Nephron progenitor cell (in vitro differentiated cells): ENCODE measurements at regions not wholly inside any gene's neighbourhood (a gene's known extent, or its start where the extent isn't known, plus 50 kb on each side); places are given as distances from the start of the nearest gene placed in this dataset.
A peak's percentile ranks its signal among the peaks of the same experiment; 100 is the strongest.

ENCODE experiments used
- DNase-seq: peaks from one replicate; pipeline ENCODE4 v3.0.0; 2021
- H3K27ac Mint-ChIP-seq: 2 replicates; pipeline ENCODE4 v1.8.0; 2021; ENCODE audit warnings: mild to moderate bottlenecking, moderate library complexity, mixed read lengths
- H3K27me3 Mint-ChIP-seq: 2 replicates; pipeline ENCODE4 v1.8.0; 2021; ENCODE audit warnings: mild to moderate bottlenecking, low read depth, mixed read lengths; ENCODE audit not compliant: poor library complexity
- H3K36me3 Mint-ChIP-seq: 2 replicates; pipeline ENCODE4 v1.8.0; 2021; ENCODE audit warnings: low read depth, mixed read lengths
- H3K4me1 Mint-ChIP-seq: 2 replicates; pipeline ENCODE4 v1.8.0; 2021; ENCODE audit warnings: mixed read lengths
- H3K4me3 Mint-ChIP-seq: 2 replicates; pipeline ENCODE4 v1.8.0; 2021; ENCODE audit warnings: mild to moderate bottlenecking, moderate library complexity, mixed read lengths
- H3K9me3 Mint-ChIP-seq: 2 replicates; pipeline ENCODE4 v1.8.0; 2021; ENCODE audit warnings: mild to moderate bottlenecking, moderate library complexity, mixed read lengths
- CTCF ChIP-seq: fragments of 200-600 bp; sonication (generic); IDR thresholded peaks from 2 replicates; pipeline ENCODE4 v1.5.0; 2021; ENCODE audit warnings: antibody characterized with exemption

DNA sequence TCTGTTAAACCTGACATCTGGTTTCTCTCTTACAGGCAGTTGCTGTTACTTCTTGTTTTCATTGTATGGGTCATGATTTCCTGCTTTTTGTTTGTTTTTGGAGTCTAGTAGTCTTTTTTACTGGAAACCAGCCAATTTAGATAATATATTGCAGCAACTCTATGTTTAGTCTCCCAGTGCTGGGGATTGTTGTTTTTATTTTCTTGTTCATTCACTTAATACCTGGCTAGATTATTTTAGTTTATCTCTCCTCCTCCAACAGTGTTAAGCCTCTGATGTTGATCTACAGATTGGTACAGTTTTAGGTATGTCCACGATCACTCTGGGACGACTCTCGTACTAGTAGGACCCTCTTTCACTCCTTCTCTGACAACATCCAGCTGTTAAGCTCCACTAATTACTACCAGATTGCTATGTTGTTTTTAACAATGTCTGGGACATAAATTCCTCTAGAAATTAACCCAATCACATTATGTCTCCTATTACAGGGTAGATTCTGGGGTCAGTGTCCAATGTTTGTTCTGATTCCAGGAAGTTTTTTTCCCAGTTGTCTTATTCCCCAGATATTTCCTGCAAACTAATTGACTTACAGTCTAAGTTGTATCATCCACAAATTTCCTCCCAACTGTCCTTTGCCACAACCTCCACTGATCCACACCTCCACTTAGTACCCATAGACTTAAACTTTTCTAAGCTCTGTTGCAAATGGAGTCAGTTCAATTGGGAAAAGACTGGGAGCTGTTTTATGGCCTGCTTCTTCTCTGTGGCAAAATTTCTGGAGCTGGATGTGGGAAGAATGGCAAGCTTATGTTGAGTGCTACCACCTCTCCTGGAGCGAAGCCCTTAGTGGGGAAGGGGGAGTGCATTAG lies 1280.6 kb upstream of the CNTN5 start:
- no peak for TF ChIP-seq CTCF
- H3K4me1 Mint-ChIP-seq, result peaks cover 26% of the 10 kb centered on the region
- peak overlapping the region; percentile 97 for H3K27ac Mint-ChIP-seq
- H3K4me3 Mint-ChIP-seq, result no peak overlapping the region
- no peak for DNase-seq
- H3K36me3 Mint-ChIP-seq, result peaks cover 26% of the 10 kb centered on the region
- peaks cover 58% of the 10 kb centered on the region for H3K9me3 Mint-ChIP-seq
- no peaks in the 10 kb centered on the region for H3K27me3 Mint-ChIP-seq

- H3K36me3 Mint-ChIP-seq, result peaks cover 26% of the 10 kb centered on the region
- peak overlapping the region; percentile 97 for H3K27ac Mint-ChIP-seq
- H3K27me3 Mint-ChIP-seq, result no peaks in the 10 kb centered on the region
- no peak for DNase-seq
- TF ChIP-seq CTCF, result no peak
- no peak overlapping the region for H3K4me3 Mint-ChIP-seq
- H3K9me3 Mint-ChIP-seq, result peaks cover 55% of the 10 kb centered on the region
- H3K4me1 Mint-ChIP-seq, result peaks cover 26% of the 10 kb centered on the region
These were observed 1280.0 kb upstream of the CNTN5 start for GRCh38 chr11:97740801-97741151.

DNA sequence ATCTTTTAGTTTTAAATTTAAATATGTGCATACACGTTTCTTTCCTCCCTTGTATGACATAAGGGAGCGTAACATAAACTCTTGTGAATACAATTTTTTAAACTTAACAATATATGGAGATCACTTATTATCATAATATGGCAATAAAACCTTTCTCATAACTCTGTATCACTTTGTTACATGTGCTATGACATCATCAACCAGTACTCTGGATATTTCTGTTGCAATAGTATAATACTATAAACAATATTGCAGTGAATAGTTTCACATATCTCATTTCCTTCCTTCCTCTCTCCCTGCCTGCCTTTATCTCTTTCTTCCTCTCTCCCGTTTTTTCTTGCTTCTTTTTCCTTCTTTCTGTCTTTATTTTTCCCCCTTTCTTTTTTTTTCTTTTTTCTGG lies 1278.0 kb upstream of the CNTN5 start:
- peaks cover 46% of the 10 kb centered on the region for H3K9me3 Mint-ChIP-seq
- no peak overlapping the region for H3K4me3 Mint-ChIP-seq
- H3K36me3 Mint-ChIP-seq, result peaks cover 26% of the 10 kb centered on the region
- DNase-seq, result no peak
- no peak overlapping the region for H3K27ac Mint-ChIP-seq
- H3K27me3 Mint-ChIP-seq, result no peaks in the 10 kb centered on the region
- H3K4me1 Mint-ChIP-seq, result peaks cover 26% of the 10 kb centered on the region
- TF ChIP-seq CTCF, result no peak

DNA sequence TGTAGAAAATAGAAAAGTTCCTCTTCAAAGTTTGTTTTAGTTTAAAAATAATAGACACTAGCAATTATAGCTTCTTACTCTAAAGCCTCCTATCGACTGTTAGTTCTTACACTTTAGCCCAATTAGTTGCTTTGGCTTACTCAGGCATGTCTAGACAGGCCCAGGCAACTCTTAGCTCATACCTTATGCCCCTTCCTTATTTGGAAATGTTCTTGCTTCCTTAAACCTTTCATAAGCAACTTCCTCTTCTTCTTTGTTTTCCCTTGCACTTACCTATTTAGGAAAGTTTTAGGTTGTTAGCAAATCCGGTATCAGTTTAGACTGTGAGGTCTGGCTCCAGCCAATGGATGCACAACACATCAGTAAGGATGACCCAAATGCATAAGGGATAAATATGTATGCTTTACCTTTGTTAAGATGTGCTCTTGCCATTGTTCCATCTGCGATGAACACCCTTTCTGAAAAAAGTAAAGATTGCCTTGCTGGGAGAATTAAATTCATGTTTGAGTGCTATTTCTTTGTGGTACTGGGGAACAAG lies 1277.5 kb upstream of the CNTN5 start:
- no peak for TF ChIP-seq CTCF
- peaks cover 24% of the 10 kb centered on the region for H3K36me3 Mint-ChIP-seq

GRCh38 chr11:97745515-97746050 lies 1275.2 kb upstream of the CNTN5 start:
- Mint-ChIP-seq H3K4me1 (peaks cover 9% of the 10 kb centered on the region), H3K9me3 (peaks cover 29% of the 10 kb centered on the region), H3K36me3 (peaks cover 14% of the 10 kb centered on the region), H3K4me3 (no peak overlapping the region), H3K27ac (no peak overlapping the region), H3K27me3 (no peaks in the 10 kb centered on the region)
- no peak for DNase-seq
- no peak for TF ChIP-seq CTCF

More for the DNA sequence above, 1277.5 kb upstream of the CNTN5 start:
- H3K4me1 Mint-ChIP-seq, result peaks cover 26% of the 10 kb centered on the region
- DNase-seq, result no peak
- H3K4me3 Mint-ChIP-seq, result no peak overlapping the region
- H3K9me3 Mint-ChIP-seq, result peaks cover 42% of the 10 kb centered on the region
- no peaks in the 10 kb centered on the region for H3K27me3 Mint-ChIP-seq
- no peak overlapping the region for H3K27ac Mint-ChIP-seq
